Thyroid gland (tissue), 4 donors: ENCODE measurements at regions not wholly inside any gene's neighbourhood (a gene's known extent, or its start where the extent isn't known, plus 50 kb on each side); places are given as distances from the start of the nearest gene placed in this dataset.

Experiments
- CTCF ChIP-seq, 6 experiments: fragments of 200-600 bp in 3 of 6; fragments of 450-650 bp in 3 of 6; sonication (generic) in 3 of 6; IDR thresholded peaks; one replicate each; pipeline ENCODE4 v1.5.1; 2016 to 2019; ENCODE audit warnings: antibody characterized with exemption in 6 of 6, mild to moderate bottlenecking in 2 of 6, inconsistent platforms in 1 of 6, moderate library complexity in 1 of 6
- POLR2A ChIP-seq, 2 donors: fragments of 450-650 bp; IDR thresholded peaks; one replicate each; pipeline ENCODE4 v1.6.1; 2017; ENCODE audit warnings: antibody characterized with exemption in 2 of 2, mild to moderate bottlenecking in 2 of 2, moderate library complexity in 1 of 2

GRCh38 chr17:16873174-16874035 is 98.5 kb downstream of the TNFRSF13B start:
- peak in 2 of 6 experiments; percentile 18 to 41 for TF ChIP-seq CTCF (IDR thresholded peaks at IDR 0.05)
- TF ChIP-seq POLR2A (IDR thresholded peaks at IDR 0.05), result no peak
